ENCODE measurements at regions not wholly inside any gene's neighbourhood (a gene's known extent, or its start where the extent isn't known, plus 50 kb on each side); places are given as distances from the start of the nearest gene placed in this dataset.

DNA sequence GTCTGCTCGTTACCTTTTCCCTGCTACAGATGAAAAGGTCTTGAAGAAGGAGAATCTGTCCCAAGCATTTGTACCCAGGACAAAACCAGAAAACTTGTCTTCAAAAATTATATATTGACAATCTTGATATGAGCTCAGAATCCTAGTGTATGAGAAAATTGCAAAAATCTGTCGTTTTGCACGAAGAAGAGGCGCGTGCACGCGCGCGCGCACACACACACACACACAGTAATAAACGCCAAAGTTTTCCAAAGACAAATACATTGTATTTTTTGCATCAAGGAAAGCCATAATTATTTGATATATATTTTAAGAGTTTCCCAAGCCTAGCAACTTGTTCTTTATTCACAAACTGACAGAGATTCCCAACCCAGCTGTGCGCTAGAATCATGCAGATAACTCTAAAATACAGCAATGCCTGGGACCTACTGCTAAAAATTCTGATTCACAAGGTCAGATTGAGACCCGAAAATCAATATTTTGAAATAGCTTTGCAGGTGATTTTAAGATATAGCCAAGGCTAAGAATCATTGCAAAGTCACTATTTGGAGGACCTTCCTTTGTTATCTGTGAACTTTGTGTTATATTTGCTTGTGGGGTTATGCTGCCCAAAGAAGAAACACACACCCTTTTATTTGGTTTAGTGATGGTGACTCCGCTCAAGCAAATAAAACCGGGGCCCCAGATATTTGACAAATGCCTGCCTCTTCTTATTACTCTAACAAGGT, 1287.7 kb upstream of the CDH6 start:
- TF ChIP-seq, protein P1, sequence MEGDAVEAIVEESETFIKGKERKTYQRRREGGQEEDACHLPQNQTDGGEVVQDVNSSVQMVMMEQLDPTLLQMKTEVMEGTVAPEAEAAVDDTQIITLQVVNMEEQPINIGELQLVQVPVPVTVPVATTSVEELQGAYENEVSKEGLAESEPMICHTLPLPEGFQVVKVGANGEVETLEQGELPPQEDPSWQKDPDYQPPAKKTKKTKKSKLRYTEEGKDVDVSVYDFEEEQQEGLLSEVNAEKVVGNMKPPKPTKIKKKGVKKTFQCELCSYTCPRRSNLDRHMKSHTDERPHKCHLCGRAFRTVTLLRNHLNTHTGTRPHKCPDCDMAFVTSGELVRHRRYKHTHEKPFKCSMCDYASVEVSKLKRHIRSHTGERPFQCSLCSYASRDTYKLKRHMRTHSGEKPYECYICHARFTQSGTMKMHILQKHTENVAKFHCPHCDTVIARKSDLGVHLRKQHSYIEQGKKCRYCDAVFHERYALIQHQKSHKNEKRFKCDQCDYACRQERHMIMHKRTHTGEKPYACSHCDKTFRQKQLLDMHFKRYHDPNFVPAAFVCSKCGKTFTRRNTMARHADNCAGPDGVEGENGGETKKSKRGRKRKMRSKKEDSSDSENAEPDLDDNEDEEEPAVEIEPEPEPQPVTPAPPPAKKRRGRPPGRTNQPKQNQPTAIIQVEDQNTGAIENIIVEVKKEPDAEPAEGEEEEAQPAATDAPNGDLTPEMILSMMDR (IDR thresholded peaks at IDR 0.05): no peak
- TF ChIP-seq EZH2phosphoT487 (IDR thresholded peaks at IDR 0.05): no peak
